ENCODE measurements at regions not wholly inside any gene's neighbourhood (a gene's known extent, or its start where the extent isn't known, plus 50 kb on each side); places are given as distances from the start of the nearest gene placed in this dataset.
"Not testable (repeated sequence)": the region's sequence is repeated elsewhere in the genome, so short reads cannot be mapped to it uniquely, and the experiment has no call there.

- no peaks in the 10 kb centered on the region for H3K4me1 Mint-ChIP-seq
- no peak for TF ChIP-seq CTCF (conservative IDR thresholded peaks at IDR 0.05)
- DNase-seq (ENCODE audit: low read depth, low spot score): no peak
- no peak overlapping the region for H3K27ac Mint-ChIP-seq (ENCODE audit: unreplicated experiment)
- H3K36me3 Mint-ChIP-seq (ENCODE audit: low read depth): no peaks in the 10 kb centered on the region
- H3K4me3 Mint-ChIP-seq: no peak overlapping the region
- no peaks in the 10 kb centered on the region for H3K9me3 Mint-ChIP-seq
- H3K27me3 Mint-ChIP-seq (ENCODE audit: low read depth): no peaks in the 10 kb centered on the region
Observed at GRCh38 chr17:20797292-20797691, 217.8 kb downstream of the CDRT15L2 start.

DNA sequence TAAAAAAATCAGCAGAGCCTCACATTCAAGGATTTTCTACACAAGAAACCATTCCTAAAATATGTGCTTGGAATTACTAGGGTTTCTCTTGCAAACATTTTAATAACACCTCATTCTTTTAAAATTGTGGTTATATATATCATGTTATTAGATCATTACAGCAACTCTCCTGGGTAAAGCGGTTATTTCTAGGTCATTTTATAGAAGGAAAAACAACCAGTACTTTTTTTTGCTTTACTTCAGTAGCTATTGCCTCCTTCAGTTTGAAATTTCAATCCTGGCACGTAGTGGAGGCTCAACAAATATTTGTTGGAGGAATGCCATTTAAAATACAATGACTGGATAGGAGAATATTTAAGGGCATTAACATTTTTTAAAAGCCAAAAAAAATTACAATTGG lies 220.6 kb downstream of the CDRT15L2 start:
- Mint-ChIP-seq H3K9me3 (no peaks in the 10 kb centered on the region), H3K4me3 (no peak overlapping the region)

DNA sequence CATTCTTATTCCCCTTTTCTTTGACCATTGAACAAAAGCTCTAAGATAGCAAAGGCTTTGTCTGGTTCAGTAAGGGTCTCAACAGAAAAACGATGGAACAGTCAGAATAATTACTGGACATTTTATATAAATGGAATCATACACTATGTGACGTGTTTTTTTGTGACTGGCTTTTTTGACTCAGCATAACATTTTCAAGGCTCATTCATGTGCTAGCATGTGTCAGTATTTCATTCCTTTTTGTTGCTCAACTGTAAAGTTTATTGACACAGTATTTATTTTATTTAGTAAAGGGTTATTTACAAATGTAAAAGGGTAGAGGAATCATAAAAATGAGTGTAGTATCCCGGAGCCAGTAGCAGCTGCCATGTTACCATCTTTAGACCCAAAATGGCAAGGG lies 226.2 kb downstream of the CDRT15L2 start:
- Mint-ChIP-seq H3K27me3 (ENCODE audit: low read depth) (no peaks in the 10 kb centered on the region), H3K36me3 (ENCODE audit: low read depth) (no peaks in the 10 kb centered on the region)
- no peak for DNase-seq (ENCODE audit: low read depth, low spot score)

More for the DNA sequence above, 220.6 kb downstream of the CDRT15L2 start:
- H3K4me1 Mint-ChIP-seq: no peaks in the 10 kb centered on the region
- no peaks in the 10 kb centered on the region for H3K36me3 Mint-ChIP-seq (ENCODE audit: low read depth)
- TF ChIP-seq CTCF (conservative IDR thresholded peaks at IDR 0.05): no peak
- H3K27ac Mint-ChIP-seq (ENCODE audit: unreplicated experiment): no peak overlapping the region
- no peak for DNase-seq (ENCODE audit: low read depth, low spot score)
- H3K27me3 Mint-ChIP-seq (ENCODE audit: low read depth): no peaks in the 10 kb centered on the region

GRCh38 chr17:20807566-20807965 lies 228.0 kb downstream of the CDRT15L2 start:
- not testable (repeated sequence) for H3K4me1 Mint-ChIP-seq; H3K27ac Mint-ChIP-seq (ENCODE audit: unreplicated experiment); H3K9me3 Mint-ChIP-seq; H3K27me3 Mint-ChIP-seq (ENCODE audit: low read depth); DNase-seq (ENCODE audit: low read depth, low spot score); H3K36me3 Mint-ChIP-seq (ENCODE audit: low read depth); H3K4me3 Mint-ChIP-seq

More for the DNA sequence above, 226.2 kb downstream of the CDRT15L2 start:
- Mint-ChIP-seq H3K9me3 (peaks cover 5% of the 10 kb centered on the region), H3K27ac (ENCODE audit: unreplicated experiment) (no peak overlapping the region), H3K4me3 (no peak overlapping the region), H3K4me1 (no peaks in the 10 kb centered on the region)
- no peak for TF ChIP-seq CTCF (conservative IDR thresholded peaks at IDR 0.05)

- H3K27me3 Mint-ChIP-seq (ENCODE audit: low read depth); H3K9me3 Mint-ChIP-seq; H3K27ac Mint-ChIP-seq (ENCODE audit: unreplicated experiment); DNase-seq (ENCODE audit: low read depth, low spot score); H3K4me1 Mint-ChIP-seq; H3K4me3 Mint-ChIP-seq; H3K36me3 Mint-ChIP-seq (ENCODE audit: low read depth): not testable (repeated sequence)
Observed at GRCh38 chr17:20815410-20815809, 227.4 kb downstream of the USP22 start.

DNA sequence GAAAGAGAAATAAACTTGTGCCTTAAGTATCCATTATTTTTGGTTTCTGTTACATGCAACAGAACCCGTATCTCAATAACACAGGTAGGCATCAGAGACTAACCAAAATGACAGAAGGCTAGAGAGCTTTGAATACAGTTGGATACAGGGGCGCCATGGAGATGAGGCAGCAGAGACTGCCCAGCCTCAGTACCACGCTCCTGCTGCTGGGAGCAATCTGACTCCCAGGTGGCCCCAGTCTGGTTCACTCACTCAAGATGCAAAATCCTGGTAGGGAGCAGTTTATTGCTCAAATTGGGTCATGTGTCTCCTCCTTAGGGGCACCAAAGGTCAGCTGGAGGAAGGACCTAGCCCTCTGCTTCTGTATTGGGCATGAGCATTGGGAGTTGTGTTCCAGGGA lies 218.9 kb downstream of the USP22 start:
- H3K27ac Mint-ChIP-seq (ENCODE audit: unreplicated experiment): no peak overlapping the region
- no peaks in the 10 kb centered on the region for H3K36me3 Mint-ChIP-seq (ENCODE audit: low read depth)
- TF ChIP-seq CTCF (conservative IDR thresholded peaks at IDR 0.05): no peak
- H3K9me3 Mint-ChIP-seq: no peaks in the 10 kb centered on the region
- H3K27me3 Mint-ChIP-seq (ENCODE audit: low read depth): no peaks in the 10 kb centered on the region
- no peaks in the 10 kb centered on the region for H3K4me1 Mint-ChIP-seq
- no peak overlapping the region for H3K4me3 Mint-ChIP-seq
- DNase-seq (ENCODE audit: low read depth, low spot score): no peak

GRCh38 chr17:20825539-20825938 lies 217.3 kb downstream of the USP22 start:
- DNase-seq (ENCODE audit: low read depth, low spot score): no peak
- no peak for TF ChIP-seq CTCF (conservative IDR thresholded peaks at IDR 0.05)
- H3K27ac Mint-ChIP-seq (ENCODE audit: unreplicated experiment): no peak overlapping the region
- H3K27me3 Mint-ChIP-seq (ENCODE audit: low read depth): peaks cover 3% of the 10 kb centered on the region
- no peaks in the 10 kb centered on the region for H3K36me3 Mint-ChIP-seq (ENCODE audit: low read depth)
- H3K4me1 Mint-ChIP-seq: no peaks in the 10 kb centered on the region
- H3K4me3 Mint-ChIP-seq: no peak overlapping the region
- H3K9me3 Mint-ChIP-seq: no peaks in the 10 kb centered on the region

GRCh38 chr17:20840453-20840852 lies 202.4 kb downstream of the USP22 start:
- H3K9me3 Mint-ChIP-seq; DNase-seq (ENCODE audit: low read depth, low spot score); H3K4me3 Mint-ChIP-seq; H3K27ac Mint-ChIP-seq (ENCODE audit: unreplicated experiment); H3K36me3 Mint-ChIP-seq (ENCODE audit: low read depth); H3K4me1 Mint-ChIP-seq: not testable (repeated sequence)
- H3K27me3 Mint-ChIP-seq (ENCODE audit: low read depth): peaks cover 15% of the 10 kb centered on the region

DNA sequence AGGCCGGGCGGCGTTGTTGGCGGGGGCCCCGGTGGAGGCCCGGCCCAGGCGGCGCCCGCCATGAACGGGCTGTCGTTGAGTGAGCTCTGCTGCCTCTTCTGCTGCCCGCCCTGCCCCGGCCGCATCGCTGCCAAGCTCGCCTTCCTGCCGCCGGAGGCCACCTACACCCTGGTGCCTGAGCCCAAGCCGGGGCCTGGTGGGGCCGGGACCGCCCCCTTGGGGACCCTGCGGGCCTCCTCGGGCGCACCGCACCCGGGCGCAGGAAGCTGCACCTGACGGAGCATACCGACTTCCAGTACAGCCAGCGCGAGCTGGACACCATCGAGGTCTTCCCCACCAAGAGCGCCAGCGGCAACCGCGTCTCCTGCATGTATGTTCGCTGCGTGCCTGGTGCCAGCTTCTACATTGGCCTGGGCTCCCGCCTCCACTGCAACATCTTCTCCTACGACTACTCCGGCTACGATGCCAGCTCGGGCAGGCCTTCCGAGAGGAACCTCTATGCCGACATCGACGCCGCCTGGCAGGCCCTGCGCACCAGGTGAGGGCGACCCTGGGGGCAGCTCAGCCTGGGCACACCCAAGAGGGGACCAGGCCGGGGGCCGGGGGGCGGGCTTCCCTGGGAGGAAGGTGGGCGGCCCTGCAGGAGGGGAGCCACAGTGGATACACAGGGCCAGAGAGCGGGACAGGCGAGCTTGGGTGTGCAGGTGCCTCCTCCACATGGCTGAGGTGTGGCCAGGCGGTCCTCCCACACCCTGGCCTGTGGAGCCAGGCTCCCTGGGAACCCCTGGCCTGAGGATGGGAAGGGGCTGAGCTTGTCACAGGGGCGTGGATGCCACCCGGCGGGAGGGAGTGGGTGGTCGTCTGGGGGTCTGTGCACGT lies 201.6 kb downstream of the USP22 start:
- H3K9me3 Mint-ChIP-seq; DNase-seq (ENCODE audit: low read depth, low spot score); H3K27ac Mint-ChIP-seq (ENCODE audit: unreplicated experiment); H3K4me3 Mint-ChIP-seq; H3K36me3 Mint-ChIP-seq (ENCODE audit: low read depth); H3K4me1 Mint-ChIP-seq: not testable (repeated sequence)
- peaks cover 16% of the 10 kb centered on the region for H3K27me3 Mint-ChIP-seq (ENCODE audit: low read depth)
